GM23338 (cell line): ENCODE measurements at regions not wholly inside any gene's neighbourhood (a gene's known extent, or its start where the extent isn't known, plus 50 kb on each side); places are given as distances from the start of the nearest gene placed in this dataset.

Experiments used
- ATAC-seq: fragments of 200-7000 bp; cut with Tn5 transposase; 3 replicates; pipeline ENCODE4 v1.9.1; 2020
- DNase-seq: peaks from one replicate; pipeline ENCODE4 v3.0.0-alpha.2; 2015; ENCODE audit warnings: low spot score
- H2AFZ ChIP-seq: fragments of 200-600 bp; sonication (generic); 2 replicates; pipeline ENCODE4 v1.8.0; 2016; ENCODE audit warnings: antibody characterized with exemption, mild to moderate bottlenecking, moderate library complexity
- H3F3A ChIP-seq: fragments of 200-600 bp; sonication (generic); replicated peaks from 2 replicates; pipeline ENCODE4 v1.8.0; 2017; ENCODE audit warnings: antibody characterized with exemption, mixed run types, low read depth
- H3K27ac ChIP-seq: fragments of 200-600 bp; sonication (generic); 2 replicates; pipeline ENCODE4 v1.6.1; 2016; ENCODE audit warnings: low read depth
- H3K27me3 ChIP-seq: fragments of 200-600 bp; sonication (generic); 2 replicates; pipeline ENCODE4 v1.8.0; 2016; ENCODE audit warnings: mild to moderate bottlenecking, mixed run types, moderate library complexity; ENCODE audit not compliant: insufficient read depth
- H3K36me3 ChIP-seq: fragments of 200-600 bp; sonication (generic); 2 replicates; pipeline ENCODE4 v1.8.0; 2016; ENCODE audit warnings: mild to moderate bottlenecking; ENCODE audit not compliant: insufficient read depth
- H3K4me1 ChIP-seq: fragments of 200-600 bp; sonication (generic); 2 replicates; pipeline ENCODE4 v1.8.0; 2016; ENCODE audit warnings: mild to moderate bottlenecking, moderate library complexity; ENCODE audit not compliant: insufficient read depth
- H3K4me2 ChIP-seq: fragments of 200-600 bp; sonication (generic); 2 replicates; pipeline ENCODE4 v1.7.1; 2017; ENCODE audit warnings: mixed run types
- H3K4me3 ChIP-seq: fragments of 200-600 bp; sonication (generic); 2 replicates; pipeline ENCODE4 v1.6.1; 2016; ENCODE audit warnings: mixed run types
- H3K79me2 ChIP-seq: fragments of 200-600 bp; sonication (generic); replicated peaks from 2 replicates; pipeline ENCODE4 v1.8.0; 2017; ENCODE audit warnings: mild to moderate bottlenecking; ENCODE audit not compliant: insufficient read depth
- H3K9me2 ChIP-seq: fragments of 200-600 bp; sonication (generic); 2 replicates; pipeline ENCODE4 v1.8.0; 2017; ENCODE audit not compliant: insufficient read depth
- H4K20me1 ChIP-seq: fragments of 200-600 bp; sonication (generic); replicated peaks from 2 replicates; pipeline ENCODE4 v1.8.0; 2017; ENCODE audit warnings: mild to moderate bottlenecking; ENCODE audit not compliant: insufficient read depth
- H3K27ac Mint-ChIP-seq: 2 replicates; pipeline ENCODE4 v1.8.0; 2020; ENCODE audit warnings: inconsistent platforms, mild to moderate bottlenecking, moderate library complexity, mixed read lengths
- H3K27me3 Mint-ChIP-seq: 3 replicates; pipeline ENCODE4 v1.8.0; 2022; ENCODE audit warnings: low read depth, mild to moderate bottlenecking, moderate library complexity, mixed read lengths, inconsistent platforms; ENCODE audit not compliant: insufficient read depth, poor library complexity
- H3K36me3 Mint-ChIP-seq: 3 replicates; pipeline ENCODE4 v1.8.0; 2021; ENCODE audit warnings: low read depth, mild to moderate bottlenecking, inconsistent platforms, moderate library complexity, mixed read lengths
- H3K4me1 Mint-ChIP-seq: 3 replicates; pipeline ENCODE4 v1.8.0; 2020; ENCODE audit warnings: mild to moderate bottlenecking, inconsistent platforms, mixed read lengths
- H3K4me3 Mint-ChIP-seq: 3 replicates; pipeline ENCODE4 v1.8.0; 2021; ENCODE audit warnings: moderate library complexity, mild to moderate bottlenecking, inconsistent platforms, mixed read lengths
- H3K9me3 Mint-ChIP-seq: 3 replicates; pipeline ENCODE4 v1.8.0; 2020; ENCODE audit warnings: moderate library complexity, mild to moderate bottlenecking, inconsistent platforms, mixed read lengths
- CREB1 ChIP-seq: fragments of 250-450 bp; sonication (Bioruptor Pico); IDR thresholded peaks from 2 replicates; pipeline ENCODE4 v1.5.0; 2020; ENCODE audit warnings: low read depth, mild to moderate bottlenecking, moderate library complexity
- EZH2 ChIP-seq: fragments of 200-600 bp; sonication (generic); IDR thresholded peaks from one replicate; pipeline ENCODE4 v1.8.0; 2017; ENCODE audit warnings: antibody characterized with exemption, mild to moderate bottlenecking, low read depth; ENCODE audit not compliant: unreplicated experiment
- NANOG ChIP-seq: IDR thresholded peaks from 2 replicates; pipeline ENCODE4 v1.6.1; 2016; ENCODE audit warnings: antibody characterized with exemption, borderline replicate concordance
- POLR2AphosphoS5 ChIP-seq: IDR thresholded peaks from 2 replicates; pipeline ENCODE4 v1.6.1; 2016; ENCODE audit warnings: antibody characterized with exemption, low read depth
- STAT1 ChIP-seq: IDR thresholded peaks from one replicate; pipeline ENCODE4 v1.6.1; 2016; ENCODE audit warnings: antibody characterized with exemption; ENCODE audit not compliant: unreplicated experiment
- ZNF114 ChIP-seq: fragments of 250-450 bp; sonication (Bioruptor Pico); IDR thresholded peaks from 2 replicates; pipeline ENCODE4 v1.5.0; 2020; ENCODE audit warnings: mild to moderate bottlenecking, moderate library complexity
- ZNF331 ChIP-seq: fragments of 250-450 bp; sonication (Bioruptor Pico); IDR thresholded peaks from 2 replicates; pipeline ENCODE4 v1.5.0; 2020; ENCODE audit warnings: low read depth, mild to moderate bottlenecking, moderate library complexity
- TF ChIP-seq, protein P1 (sequence below): IDR thresholded peaks from 2 replicates; pipeline ENCODE4 v1.6.1; 2016; ENCODE audit warnings: antibody characterized with exemption
- TF ChIP-seq, protein P2 (sequence below): fragments of 250-450 bp; sonication (Bioruptor Pico); IDR thresholded peaks from 2 replicates; pipeline ENCODE4 v1.5.0; 2020; ENCODE audit warnings: mild to moderate bottlenecking, moderate library complexity

DNA sequence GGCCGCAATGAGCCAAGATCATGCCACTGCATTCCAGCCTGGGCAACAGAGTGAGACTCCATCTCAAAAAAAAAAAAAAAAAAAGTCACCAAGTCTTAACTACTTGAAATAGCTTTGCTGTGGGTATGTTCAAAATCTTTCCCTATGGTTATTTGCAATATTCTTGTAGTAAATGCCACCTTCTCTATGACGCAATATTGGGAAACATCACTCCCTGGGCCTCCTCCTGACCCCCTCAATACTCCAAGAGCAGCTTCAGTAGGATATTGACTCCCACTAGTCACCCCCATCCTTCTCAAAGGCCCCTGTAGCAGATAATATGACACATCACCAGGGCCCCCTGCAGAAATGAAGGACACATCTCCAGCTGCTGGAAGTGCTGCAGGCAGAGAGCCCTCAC lies 137.8 kb downstream of the AIPL1 start (continued):
- no peak for TF ChIP-seq CREB1 (CRISPR knock-in tag)
- TF ChIP-seq ZNF331, result no peak
- TF ChIP-seq STAT1, result no peak
- no peak for TF ChIP-seq ZNF114 (CRISPR knock-in tag)
- TF ChIP-seq, protein P1, sequence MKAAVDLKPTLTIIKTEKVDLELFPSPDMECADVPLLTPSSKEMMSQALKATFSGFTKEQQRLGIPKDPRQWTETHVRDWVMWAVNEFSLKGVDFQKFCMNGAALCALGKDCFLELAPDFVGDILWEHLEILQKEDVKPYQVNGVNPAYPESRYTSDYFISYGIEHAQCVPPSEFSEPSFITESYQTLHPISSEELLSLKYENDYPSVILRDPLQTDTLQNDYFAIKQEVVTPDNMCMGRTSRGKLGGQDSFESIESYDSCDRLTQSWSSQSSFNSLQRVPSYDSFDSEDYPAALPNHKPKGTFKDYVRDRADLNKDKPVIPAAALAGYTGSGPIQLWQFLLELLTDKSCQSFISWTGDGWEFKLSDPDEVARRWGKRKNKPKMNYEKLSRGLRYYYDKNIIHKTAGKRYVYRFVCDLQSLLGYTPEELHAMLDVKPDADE, result no peak
- no peak for TF ChIP-seq NANOG

DNA sequence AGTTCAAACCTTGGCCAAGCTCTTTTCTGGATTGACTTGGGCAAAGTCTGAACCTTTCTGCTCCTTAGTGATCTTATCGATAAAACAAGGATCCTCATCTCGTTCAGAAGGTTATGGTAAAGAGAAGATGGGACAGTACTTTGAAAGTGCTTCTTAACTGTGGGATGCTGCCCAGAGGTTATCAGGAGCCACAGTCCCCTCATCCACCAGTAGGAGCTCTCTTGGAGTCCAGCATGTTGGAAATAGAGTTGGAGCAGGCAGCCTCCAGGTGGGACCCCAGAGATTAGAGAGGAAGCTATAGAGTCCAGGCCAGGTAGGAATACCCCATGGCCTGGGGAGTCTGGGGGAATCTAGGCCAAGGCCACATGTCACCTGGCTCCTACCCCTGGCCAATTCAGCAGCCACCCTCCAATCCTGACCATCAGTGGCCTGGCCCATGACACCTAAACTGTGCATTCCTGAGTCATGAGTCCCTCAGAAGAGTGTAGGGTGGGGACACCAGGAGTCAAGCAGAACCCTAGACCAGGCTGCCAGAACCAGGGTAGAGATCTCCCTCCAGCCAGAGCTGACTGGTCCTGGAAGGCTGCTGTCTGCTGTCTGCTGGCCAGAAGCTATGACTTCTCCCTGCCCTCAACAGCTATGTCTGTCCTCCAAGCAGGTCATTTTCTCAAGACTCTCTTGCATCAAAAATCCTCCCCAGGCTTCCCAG lies 144.3 kb downstream of the AIPL1 start:
- no peak overlapping the region for H3K27ac ChIP-seq

More for the DNA sequence above, 144.3 kb downstream of the AIPL1 start:
- Histone ChIP-seq H3K4me2 (no peak overlapping the region), H3K4me1 (no peaks in the 10 kb centered on the region), H3K9me2 (no peaks in the 10 kb centered on the region), H4K20me1 (no peaks in the 10 kb centered on the region), H3K79me2 (no peaks in the 10 kb centered on the region), H3K36me3 (no peaks in the 10 kb centered on the region), H3F3A (no peaks in the 10 kb centered on the region), H3K4me3 (no peak overlapping the region), H2AFZ (no peak overlapping the region), H3K27me3 (no peaks in the 10 kb centered on the region)
- H3K4me3 Mint-ChIP-seq, result no peak overlapping the region
- no peak overlapping the region for H3K27ac Mint-ChIP-seq
- H3K36me3 Mint-ChIP-seq, result no peaks in the 10 kb centered on the region
- no peaks in the 10 kb centered on the region for H3K9me3 Mint-ChIP-seq
- DNase-seq, result no peak
- no peak for ATAC-seq
- H3K4me1 Mint-ChIP-seq, result no peaks in the 10 kb centered on the region
- no peaks in the 10 kb centered on the region for H3K27me3 Mint-ChIP-seq
- no peak for TF ChIP-seq EZH2
- no peak for TF ChIP-seq NANOG
- TF ChIP-seq POLR2AphosphoS5, result no peak
- TF ChIP-seq, protein P2, sequence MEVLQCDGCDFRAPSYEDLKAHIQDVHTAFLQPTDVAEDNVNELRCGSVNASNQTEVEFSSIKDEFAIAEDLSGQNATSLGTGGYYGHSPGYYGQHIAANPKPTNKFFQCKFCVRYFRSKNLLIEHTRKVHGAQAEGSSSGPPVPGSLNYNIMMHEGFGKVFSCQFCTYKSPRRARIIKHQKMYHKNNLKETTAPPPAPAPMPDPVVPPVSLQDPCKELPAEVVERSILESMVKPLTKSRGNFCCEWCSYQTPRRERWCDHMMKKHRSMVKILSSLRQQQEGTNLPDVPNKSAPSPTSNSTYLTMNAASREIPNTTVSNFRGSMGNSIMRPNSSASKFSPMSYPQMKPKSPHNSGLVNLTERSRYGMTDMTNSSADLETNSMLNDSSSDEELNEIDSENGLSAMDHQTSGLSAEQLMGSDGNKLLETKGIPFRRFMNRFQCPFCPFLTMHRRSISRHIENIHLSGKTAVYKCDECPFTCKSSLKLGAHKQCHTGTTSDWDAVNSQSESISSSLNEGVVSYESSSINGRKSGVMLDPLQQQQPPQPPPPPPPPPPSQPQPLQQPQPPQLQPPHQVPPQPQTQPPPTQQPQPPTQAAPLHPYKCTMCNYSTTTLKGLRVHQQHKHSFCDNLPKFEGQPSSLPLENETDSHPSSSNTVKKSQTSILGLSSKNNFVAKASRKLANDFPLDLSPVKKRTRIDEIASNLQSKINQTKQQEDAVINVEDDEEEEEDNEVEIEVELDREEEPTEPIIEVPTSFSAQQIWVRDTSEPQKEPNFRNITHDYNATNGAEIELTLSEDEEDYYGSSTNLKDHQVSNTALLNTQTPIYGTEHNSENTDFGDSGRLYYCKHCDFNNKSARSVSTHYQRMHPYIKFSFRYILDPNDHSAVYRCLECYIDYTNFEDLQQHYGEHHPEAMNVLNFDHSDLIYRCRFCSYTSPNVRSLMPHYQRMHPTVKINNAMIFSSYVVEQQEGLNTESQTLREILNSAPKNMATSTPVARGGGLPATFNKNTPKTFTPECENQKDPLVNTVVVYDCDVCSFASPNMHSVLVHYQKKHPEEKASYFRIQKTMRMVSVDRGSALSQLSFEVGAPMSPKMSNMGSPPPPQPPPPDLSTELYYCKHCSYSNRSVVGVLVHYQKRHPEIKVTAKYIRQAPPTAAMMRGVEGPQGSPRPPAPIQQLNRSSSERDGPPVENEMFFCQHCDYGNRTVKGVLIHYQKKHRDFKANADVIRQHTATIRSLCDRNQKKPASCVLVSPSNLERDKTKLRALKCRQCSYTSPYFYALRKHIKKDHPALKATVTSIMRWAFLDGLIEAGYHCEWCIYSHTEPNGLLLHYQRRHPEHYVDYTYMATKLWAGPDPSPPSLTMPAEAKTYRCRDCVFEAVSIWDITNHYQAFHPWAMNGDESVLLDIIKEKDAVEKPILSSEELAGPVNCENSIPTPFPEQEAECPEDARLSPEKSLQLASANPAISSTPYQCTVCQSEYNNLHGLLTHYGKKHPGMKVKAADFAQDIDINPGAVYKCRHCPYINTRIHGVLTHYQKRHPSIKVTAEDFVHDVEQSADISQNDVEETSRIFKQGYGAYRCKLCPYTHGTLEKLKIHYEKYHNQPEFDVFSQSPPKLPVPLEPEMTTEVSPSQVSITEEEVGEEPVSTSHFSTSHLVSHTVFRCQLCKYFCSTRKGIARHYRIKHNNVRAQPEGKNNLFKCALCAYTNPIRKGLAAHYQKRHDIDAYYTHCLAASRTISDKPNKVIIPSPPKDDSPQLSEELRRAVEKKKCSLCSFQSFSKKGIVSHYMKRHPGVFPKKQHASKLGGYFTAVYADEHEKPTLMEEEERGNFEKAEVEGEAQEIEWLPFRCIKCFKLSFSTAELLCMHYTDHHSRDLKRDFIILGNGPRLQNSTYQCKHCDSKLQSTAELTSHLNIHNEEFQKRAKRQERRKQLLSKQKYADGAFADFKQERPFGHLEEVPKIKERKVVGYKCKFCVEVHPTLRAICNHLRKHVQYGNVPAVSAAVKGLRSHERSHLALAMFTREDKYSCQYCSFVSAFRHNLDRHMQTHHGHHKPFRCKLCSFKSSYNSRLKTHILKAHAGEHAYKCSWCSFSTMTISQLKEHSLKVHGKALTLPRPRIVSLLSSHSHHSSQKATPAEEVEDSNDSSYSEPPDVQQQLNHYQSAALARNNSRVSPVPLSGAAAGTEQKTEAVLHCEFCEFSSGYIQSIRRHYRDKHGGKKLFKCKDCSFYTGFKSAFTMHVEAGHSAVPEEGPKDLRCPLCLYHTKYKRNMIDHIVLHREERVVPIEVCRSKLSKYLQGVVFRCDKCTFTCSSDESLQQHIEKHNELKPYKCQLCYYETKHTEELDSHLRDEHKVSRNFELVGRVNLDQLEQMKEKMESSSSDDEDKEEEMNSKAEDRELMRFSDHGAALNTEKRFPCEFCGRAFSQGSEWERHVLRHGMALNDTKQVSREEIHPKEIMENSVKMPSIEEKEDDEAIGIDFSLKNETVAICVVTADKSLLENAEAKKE, result no peak
- TF ChIP-seq CREB1 (CRISPR knock-in tag), result no peak
- TF ChIP-seq, protein P1, result no peak
